IPS DF 4.7 (cell line): ENCODE measurements at regions not wholly inside any gene's neighbourhood (a gene's known extent, or its start where the extent isn't known, plus 50 kb on each side); places are given as distances from the start of the nearest gene placed in this dataset.
"Not testable (repeated sequence)": the region's sequence is repeated elsewhere in the genome, so short reads cannot be mapped to it uniquely, and the experiment has no call there.

ENCODE experiments used
- DNase-seq: peaks from one replicate; pipeline ENCODE4 v3.0.0-alpha.2; 2013; ENCODE audit warnings: low spot score; ENCODE audit errors: extremely low read depth

DNA sequence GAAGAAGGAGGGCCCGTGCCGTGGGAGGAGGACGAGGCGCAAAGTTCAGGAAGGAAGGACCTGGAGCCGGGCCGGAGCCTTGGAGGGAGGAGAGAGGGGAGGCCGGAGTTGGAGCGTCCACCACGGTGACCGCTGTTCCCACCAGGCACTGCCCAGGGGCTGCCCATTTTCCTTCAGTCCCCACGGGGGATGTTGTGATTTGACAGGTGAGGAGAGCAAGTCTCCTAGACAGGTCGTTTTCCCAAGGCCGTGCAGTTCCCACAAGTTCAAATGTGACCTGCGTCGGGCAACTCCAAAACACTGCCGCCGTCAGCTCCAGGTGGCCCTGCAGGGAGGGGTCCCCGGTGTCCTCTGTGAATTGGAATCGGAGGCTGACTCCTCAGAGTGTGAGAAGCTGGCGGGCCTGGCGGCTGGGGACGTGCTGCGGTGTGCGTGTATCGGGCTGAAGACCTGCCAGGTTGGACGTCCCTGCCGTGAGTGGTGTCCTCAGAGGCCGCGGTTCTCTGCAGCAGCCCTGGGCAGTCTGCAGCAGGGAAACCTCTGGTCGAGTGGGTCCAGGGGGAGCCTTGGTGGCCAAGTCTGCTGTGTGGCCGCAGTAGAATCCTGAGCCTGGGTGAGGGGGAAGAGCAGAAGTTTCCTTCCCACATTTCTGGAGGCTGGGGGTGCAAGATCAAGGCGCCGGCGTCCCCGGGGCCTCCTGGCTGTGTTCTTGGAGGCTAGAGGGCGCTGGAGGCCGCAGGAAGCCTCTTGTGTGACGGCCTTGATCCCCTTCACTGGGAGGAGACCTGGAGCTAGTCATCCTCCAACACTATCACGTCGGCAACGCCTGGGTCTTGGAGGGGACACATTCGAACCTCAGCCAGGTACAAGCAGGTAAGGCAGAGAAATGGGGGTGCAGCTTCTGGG lies 115.1 kb upstream of the FRMD1 start:
- no peak for DNase-seq

DNA sequence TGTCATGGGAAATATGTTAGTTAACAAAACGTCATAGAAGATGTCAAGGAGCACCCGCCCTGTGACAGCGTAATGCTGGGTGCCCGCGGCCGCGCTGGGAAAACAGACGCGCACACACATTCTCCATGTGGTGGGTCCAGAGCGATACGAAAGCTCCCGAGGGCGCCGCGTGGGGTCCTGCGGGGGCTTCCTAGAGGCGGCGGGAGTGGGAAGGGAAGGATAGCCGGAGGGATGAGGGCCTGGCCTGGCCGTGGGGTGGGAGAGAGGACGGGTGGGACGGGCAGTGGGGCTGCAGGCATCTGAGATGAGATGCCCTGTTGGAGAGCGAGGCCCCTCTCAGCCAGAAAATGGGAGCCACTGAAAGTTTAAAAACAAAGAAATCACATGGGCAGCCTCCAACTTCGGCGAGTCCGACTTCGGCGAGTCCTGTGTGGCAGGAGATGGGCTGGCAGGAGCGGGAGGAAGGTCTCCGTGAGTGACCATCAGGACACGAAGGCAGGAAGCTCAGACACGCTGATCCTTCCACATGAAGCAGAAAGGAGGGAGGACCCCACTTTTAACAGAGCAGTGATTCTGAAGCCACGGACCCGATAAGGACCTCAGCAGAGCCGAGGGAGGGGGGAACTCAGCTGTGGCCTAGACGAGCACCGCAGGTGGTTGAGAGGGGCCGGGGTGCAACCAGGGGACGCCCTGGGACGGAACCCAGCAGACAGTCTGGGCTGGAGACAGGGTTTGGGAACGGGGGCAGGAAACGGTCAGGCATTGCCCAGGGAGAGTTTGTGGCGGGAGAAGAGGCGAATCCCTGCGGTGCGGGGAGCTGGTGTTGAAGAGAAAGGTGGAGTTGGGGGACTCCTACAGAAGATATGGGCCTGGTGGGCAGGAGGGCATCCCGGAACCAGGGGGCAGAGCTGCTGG lies 114.1 kb upstream of the FRMD1 start:
- no peak for DNase-seq

DNA sequence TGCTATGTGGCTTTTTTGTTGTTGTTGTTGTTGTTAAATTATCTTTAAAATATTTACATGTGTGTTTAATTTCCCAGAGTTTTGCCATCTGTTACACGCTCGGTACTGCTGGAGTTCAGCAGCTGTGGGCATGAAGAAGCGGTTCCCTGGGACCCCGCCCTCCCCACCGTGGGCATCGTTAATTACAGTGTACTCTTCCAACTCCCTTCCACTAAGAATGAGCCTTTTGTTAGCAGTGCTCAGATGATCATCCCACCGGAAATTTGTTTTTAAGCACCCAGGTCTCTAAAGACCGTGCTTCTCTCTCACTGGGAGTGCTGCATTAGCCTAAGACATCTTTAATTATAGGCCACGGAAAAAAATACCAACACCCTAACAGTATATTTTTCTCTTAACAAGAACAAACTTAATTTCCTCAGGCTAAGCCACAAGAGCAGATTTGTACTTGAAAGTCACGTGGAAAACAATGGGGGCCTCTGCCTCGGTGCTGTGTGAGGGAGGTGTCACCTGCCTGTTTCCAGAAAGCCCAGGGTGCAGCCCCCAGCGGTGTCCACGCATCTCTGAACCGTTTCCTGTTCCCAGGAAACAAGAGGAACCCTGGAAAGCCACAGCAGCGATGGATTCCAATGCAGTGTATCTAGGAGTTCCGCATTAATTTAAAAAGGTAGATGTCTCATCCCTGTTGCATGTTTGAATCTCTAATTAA lies 113.3 kb upstream of the FRMD1 start:
- DNase-seq = no peak

DNA sequence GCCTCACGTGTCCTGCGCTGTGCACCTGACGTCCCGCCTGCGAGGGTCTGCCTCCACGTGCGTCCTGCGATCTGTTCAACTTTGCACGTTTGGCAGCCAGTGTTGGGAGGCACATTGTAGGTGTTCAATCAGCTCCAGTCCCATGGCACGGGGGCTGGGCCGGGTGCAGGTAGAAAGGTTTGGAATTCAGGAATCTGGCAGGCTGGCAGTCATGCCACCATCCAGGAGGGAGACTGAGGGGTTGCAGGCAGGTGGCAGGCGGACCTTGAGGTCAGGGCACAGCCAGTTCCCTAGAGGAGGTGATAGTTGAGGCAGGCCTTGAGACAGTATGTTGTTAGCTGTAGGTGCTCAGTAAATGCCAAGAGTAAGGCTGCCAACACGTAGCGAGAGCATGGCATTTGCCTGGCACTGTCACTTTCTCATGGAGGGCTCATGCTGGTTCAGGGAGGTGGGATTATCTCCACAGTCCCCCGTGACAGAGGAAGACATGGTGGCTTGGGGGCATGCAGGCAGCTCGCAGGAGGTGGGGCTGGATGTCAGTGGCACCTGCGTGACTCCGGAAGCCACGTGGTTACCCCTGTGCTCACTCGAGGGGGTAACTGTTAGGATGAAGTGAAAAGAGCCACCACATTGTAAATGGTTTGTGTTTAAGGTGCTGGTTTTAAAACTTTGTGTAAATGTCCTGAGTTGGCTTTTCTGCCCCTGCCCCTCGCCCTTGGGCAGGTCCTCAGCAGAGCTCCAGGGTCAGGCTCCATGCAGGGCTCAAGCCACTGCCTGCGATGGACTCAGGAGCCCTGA lies 111.8 kb upstream of the FRMD1 start:
- no peak for DNase-seq

DNA sequence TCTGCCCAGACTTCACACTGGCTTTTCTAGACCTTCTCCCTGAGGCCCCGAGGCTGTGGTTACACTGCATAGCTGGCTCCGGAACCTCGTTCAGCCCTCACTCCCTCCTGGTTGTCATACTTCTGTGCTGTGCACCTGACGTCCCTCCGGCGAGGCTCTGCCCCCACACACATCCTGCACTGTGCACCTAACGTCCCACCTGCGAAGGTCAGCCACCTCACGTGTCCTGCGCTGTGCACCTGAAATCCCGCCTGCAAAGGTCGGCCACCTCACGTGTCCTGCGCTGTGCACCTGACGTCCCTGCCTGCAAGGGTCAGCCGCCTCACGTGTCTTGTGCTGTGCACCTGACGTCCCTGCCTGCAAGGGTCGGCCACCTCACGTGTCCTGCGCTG lies 111.0 kb upstream of the FRMD1 start:
- no peak for DNase-seq

DNA sequence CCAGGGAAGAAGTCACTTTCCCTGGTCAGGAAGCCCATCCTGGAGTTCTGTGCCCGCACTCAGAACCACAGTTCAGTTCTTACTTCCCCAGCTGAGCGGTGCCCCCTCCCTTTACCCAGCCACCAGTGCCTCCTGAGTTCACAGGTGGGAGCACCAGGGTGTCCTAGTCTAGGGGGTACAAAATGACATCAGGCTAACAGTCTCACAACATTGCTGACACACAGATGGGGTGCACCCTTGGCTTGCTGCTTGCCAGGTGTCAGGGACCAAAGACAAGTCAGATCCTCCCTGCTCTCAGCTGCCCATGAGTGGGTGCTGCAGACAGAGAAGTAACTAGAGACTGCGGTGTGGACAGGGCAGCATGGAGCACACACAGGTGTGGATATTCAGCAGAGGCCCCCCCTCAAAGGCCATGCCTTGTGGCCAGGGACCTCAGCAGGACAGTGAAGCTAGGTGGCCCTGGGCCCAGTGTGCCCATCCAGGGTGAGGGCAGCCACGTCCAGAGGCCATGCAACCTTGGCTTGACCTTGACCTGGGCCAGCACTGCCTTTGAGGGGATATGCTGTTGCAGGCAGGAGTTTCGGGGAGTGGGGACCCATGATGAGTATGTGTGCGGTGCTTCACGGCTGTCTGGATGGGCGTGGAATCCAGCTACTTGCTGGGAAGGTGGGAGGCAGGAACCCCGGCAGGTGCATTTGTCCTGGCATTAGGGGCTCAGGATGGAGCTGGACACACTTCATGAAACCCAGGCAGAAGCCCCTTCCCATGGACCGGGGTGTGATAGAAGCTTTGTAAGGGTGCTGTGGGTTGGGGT lies 110.4 kb upstream of the FRMD1 start:
- no peak for DNase-seq

DNA sequence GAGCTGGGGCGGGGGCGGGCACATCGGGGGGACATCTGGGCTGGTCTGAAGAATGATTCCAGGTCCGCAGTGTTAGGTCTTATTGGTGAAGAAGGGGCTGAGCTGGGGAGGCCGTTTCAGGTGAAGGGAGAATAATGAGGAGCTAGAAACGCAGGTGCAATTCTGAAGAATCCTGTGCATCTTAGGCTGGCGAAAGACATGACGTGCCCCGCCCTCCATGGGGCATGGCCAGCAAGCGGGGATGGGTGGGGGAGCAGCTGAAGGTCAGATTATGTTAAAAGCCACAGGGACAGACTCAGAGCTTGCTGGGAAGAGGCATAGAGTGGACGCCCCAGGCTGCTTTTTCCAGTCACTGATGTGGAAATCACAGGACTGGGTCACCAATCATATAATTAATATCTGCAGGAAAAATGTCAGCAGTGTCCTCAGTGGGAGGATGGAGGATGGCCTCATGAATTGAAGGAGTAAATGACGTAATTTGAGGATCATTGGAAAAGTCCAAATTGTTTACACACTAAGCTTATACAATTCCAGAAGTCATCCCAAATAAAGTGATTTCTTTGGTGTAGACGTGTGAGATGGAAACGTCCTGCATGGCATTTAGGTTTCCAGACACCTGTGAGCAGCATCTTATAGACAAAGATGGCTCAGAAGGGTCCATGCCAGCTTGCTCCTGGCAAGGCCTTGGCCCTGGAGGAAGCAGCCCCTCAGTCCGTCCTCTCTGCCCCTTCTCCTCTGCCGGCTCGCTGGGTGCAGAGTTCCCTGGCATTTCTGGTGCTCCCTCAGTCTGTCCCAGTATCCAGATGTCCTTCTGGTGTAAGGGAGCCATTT lies 109.6 kb upstream of the FRMD1 start:
- no peak for DNase-seq

DNA sequence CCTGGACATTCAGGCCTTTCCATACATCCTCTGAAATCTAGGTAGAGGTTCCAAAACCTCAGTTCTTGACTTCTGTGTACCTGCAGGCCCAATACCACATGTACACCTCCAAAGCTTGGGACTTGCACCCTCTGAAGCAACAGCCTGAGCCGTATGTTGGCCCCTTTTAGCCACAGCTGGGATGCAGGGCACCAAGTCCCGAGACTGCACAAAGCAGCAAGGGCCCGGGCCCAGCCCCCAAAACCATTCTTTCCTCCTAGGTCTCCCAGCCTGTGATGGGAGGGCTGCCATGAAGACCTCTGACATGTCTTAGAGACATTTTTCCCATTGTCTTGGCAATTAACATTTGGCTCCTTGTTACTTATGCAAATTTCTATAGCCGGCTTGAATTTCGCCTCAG lies 107.4 kb upstream of the FRMD1 start:
- DNase-seq = no peak

DNA sequence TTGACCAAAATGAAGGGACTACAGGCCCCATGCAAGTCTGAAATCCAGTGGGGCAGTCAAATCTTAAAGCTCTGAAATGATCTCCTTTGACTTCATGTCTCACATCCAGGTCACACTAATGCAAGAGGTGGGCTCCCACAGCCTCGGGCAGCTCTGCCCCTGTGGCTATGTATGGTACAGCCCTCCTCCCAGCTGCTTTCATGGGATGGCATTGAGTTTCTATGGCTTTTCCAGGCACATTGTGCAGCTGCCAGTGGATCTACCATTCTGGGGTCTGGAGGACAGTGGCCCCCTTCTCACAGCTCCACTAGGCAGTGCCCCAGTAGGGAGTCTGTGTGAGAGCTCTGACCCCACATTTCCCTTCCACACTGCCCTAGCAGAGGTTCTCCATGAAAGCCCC lies 107.0 kb upstream of the FRMD1 start:
- DNase-seq = not testable (repeated sequence)

DNA sequence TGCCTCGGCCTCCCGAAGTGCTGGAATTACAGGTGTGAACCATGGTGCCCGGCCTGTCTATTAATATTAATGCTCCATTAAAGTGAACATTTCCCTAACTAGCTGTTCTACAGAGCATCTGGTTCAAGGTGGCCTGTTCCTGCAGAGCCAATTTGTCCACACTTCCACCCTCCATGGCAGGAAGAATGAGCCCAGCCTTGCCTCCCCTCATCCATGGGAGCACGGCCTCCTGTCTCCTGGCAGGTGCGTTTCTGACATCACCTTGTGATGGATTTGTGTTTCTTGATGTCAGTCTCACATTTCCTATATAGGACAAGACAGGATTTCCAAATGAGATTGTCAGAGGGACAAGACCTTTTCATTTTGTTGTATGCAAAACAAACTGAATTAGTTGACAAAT lies 105.7 kb upstream of the FRMD1 start:
- DNase-seq = no peak

DNA sequence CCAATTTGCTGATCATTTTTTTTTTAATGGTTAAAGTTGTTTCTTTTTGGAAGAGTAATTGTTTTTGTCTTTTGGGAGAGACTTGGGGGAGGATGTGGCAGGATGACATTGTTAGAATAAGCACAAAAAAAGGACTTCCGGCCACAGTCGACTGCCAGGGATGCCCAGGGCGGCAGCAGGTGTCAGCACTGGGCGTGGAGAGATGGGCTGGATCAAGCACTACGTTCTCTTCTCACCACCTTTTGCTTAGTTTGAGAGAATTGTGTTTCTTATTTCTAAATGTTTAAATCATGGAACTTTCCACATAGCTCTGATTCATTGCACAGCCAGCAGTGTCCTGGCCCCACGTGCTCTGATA lies 104.6 kb upstream of the FRMD1 start:
- DNase-seq = no peak

DNA sequence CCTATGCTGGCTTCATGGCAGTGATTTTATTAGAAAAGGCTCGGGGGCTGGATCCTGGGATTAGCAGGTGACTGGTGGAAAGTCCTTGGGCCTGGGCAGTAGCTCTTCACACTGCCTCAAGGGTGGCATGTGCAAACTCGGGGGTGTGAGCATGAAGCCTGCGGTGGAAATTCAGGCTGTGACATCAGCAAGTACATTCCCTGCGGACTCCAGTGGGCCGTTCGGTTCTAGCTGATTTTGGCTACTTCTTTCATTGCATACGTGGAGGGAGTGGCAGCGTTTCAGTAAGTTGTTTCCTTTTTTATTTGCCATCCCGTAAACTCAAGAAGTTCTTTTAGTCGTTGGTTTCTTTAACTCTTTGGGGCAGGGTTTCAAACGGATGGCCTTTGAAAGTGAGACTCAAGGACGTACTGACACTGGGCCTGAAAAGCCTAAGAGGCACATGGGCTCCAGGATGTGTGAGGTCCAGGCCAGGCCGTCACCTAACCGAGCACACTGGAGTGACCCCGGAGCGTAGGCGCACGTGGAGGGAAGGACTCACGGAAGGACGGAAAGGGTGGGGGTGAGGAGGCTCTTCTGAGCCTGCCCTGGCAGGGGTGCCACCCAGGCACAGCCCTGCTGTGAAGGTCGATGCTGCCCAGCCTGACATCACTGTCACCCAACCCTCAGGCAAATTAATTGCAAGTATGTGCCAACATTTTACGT lies 104.0 kb upstream of the FRMD1 start:
- DNase-seq = no peak

DNA sequence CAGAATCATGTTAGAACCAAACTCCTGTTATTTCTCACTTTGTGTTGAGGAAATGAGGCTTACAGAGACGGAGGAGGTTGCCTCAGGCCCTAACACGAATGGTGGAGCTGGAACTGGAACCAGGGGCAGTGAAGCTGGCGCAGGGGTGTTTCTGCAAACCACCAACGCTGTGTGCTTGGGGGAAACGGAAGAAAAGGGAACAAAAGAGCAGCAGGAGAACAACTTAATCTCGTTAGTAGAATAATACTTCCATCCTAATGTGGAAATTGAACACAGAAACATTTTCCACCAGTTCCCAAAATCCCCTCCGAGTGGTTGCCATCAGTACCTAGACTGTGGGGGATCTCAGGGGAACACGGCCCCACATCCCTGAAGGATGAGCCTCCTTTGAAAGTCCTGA lies 103.4 kb upstream of the FRMD1 start:
- no peak for DNase-seq

DNA sequence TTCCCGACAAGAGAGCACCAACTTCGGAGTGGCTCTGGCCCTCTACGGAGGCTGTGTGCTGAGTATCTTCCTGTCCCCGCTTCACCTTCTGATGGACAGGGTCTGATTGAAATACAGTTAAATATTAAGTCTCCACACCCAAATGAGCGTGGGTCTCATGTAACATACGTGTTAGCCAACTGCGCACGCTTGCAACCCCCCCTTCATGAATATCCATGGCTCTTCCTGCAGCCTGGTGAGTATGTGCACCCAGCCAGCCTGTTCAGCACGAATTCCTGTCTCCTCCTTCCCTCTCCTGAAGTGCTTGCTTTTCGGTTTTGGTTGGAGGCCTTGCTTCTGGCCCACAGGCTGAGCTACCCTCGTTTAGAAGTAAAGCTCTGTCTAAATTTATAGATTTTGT lies 102.9 kb upstream of the FRMD1 start:
- no peak for DNase-seq

DNA sequence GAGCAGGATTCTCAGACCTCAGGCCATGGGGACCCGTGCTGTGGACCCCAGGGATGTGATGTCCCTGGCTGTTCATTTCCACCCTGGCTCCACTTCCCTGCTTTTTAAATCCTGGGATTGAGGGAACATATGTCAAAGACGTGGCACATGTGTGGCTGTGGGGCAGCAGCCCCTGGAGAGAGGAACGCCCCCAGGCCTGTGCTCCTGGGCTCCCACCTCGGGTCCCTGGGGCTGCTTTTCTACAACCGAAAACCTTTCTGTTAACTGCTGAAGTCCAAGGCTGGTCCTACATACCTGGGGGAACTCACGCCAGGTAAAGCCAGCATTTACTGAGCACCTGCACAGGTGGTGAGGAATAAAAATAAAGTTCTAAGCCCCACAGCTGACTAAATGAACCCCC lies 102.3 kb upstream of the FRMD1 start:
- DNase-seq = no peak

DNA sequence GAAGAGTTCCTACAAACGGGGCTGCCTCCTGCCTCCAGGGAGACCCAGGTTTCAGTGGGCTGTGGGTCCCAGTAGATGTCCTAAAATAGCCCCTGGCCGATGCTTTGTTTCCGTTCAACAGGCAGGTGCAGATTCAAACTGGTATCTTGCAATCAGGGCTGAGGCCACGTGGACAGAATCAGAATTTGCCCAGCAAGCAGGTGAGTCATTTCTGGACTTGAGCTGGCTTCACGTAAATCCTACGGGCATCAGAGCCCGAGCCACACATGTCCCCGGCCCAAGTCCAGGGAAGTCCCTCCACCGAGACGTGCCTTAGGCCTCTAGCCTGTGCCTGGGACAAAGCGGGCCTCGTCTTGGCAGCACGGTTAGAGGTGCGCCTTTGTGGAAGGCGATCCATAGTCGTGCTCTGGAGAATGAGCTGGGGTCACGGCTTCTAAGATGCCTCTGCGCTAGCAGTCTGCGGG lies 101.6 kb upstream of the FRMD1 start:
- no peak for DNase-seq

DNA sequence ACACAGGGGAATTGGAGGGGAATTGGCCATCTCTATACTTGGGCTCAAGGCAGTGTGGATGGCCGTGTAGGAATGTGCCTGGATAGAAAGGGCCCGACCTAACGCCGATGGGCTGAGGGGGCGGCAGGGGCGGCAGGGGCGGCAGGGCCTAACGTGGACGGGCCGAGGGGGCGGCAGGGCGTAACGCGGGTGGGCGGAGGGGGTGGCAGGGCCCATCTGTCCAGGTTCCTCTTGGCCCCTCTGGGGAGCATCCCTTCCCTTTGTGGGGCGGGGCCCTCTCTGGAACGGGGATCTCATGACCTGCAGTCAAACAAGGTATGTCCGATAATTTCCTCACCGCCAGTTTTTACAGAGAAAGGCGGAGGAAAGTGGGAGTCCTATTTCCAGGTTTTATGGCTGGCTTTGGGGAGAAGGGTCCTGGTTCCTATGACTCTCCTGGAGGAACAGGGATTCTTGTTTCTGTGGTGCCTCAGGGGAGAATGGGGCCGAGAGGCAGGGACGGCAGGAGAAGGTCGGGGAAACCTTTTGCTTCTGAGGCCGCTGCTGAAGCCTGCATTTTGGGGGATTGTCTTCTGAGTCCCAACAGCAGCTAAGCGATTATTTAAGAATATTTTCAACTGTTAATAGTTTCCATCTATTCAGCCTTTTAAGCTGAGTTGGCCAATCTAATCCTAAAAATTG lies 100.8 kb upstream of the FRMD1 start:
- DNase-seq = no peak

DNA sequence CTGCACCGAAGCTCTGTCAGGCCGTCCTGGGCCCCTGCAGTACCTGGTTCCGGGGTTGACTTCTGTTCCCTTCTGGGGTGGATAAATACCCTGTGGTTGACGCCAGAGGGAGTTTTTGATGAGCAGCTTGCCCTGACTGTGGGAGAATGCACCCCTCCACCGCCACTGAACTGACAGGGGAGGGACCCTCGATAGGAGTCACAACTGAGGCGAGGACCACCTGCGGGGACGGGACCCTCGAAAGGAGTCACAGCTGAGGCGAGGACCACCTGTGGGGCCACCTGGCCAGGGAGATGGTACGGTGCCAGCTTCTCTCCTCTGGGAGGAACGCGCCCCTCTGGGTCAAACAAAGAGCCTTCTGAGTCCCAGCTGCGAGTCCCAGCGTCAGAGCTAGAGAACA lies 100.1 kb upstream of the FRMD1 start:
- no peak for DNase-seq
